Left colon (tissue), 2 donors: ENCODE measurements at regions not wholly inside any gene's neighbourhood (a gene's known extent, or its start where the extent isn't known, plus 50 kb on each side); places are given as distances from the start of the nearest gene placed in this dataset.

Experiments used
- ATAC-seq: fragments of 200-7000 bp; cut with Tn5 transposase; one replicate; pipeline ENCODE4 v1.9.1; 2020; ENCODE audit warnings: mild to moderate bottlenecking, moderate library complexity
- DNase-seq, 2 donors: peaks; one replicate each; pipeline ENCODE4 v3.0.0-alpha.2; 2020
- intact Hi-C, 2 donors: fragments of 100-400 bp; cut with DNase I in 1 of 2; cut with micrococcal nuclease in 1 of 2; formaldehyde crosslinking; loops; one replicate each; pipeline versions ENCODE4 v1.11.2 to v1.14.0; 2022; cut with DNase I, micrococcal nuclease
- donor health status: DM: no; HTN: no; CAD: no.
- donor health status: DM: yes; HTN: yes; CAD: no.

DNA sequence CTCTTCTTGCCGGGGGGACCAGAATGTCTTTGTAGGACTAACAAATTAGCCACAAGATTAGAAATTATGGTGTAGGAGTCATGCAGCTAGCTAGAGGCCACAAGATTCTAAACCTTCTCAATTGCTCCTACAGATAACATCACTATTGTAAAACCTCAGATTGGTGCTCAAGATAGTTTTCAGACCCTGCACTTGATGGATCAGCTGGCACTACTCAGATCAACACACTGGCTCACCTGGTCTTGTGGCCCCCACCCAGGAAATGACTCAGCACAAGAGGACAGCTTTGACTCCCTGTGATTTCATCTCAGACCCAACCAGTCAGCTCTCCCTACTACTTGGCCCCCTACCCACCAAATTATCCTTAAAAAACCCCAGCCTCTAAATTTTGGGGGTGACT, 124.1 kb upstream of the RASGRP1 start:
- intact Hi-C loops = loop anchor here in 1 of 2 donors (5.0 to 10.0 kb wide), 2 partner anchors 214 to 246 kb away; no protein-coding TSS in a partner anchor
- DNase-seq (no peak), ATAC-seq (no peak)

DNA sequence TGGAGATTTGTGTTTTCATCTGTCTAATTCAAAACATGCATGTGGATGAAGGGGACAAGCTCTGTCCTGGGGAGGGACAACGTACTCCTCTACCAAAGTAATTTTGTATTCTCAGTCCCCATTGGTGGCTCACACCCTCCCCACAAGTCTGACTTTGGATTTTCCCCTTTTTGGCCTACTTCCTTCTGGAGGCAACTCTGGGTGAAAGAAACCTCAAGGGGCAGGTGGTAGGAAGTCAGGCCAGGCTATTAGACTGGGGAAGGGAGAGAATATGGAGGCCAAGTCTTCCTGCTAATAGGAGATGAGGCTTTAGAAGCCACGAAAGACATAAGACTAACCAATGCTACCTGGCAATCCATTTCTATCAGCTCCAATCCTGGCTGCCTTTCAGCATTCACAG, 124.9 kb upstream of the RASGRP1 start:
- intact Hi-C loops = loop anchor here in 1 of 2 donors (5.0 to 10.0 kb wide), 2 partner anchors 215 to 247 kb away; no protein-coding TSS in a partner anchor
- ATAC-seq = no peak
- no peak for DNase-seq

GRCh38 chr15:38690216-38690615, 125.6 kb upstream of the RASGRP1 start:
- DNase-seq (no peak), ATAC-seq (no peak)
- intact Hi-C loops = loop anchor here in 1 of 2 donors (10.0 kb wide), 1 partner anchor 215 kb away; no protein-coding TSS in a partner anchor

GRCh38 chr15:38690719-38691332, 126.2 kb upstream of the RASGRP1 start:
- intact Hi-C loops = loop anchor here in 1 of 2 donors (10.0 kb wide), 1 partner anchor 216 kb away; no protein-coding TSS in a partner anchor
- peak in 1 of 2 donors; percentile 64 for DNase-seq
- ATAC-seq = peak; percentile 73

- intact Hi-C loops = loop anchor here in 1 of 2 donors (10.0 kb wide), 1 partner anchor 217 kb away; no protein-coding TSS in a partner anchor
- no peak for ATAC-seq
- no peak for DNase-seq
Observed at GRCh38 chr15:38691377-38691776, 126.8 kb upstream of the RASGRP1 start.

DNA sequence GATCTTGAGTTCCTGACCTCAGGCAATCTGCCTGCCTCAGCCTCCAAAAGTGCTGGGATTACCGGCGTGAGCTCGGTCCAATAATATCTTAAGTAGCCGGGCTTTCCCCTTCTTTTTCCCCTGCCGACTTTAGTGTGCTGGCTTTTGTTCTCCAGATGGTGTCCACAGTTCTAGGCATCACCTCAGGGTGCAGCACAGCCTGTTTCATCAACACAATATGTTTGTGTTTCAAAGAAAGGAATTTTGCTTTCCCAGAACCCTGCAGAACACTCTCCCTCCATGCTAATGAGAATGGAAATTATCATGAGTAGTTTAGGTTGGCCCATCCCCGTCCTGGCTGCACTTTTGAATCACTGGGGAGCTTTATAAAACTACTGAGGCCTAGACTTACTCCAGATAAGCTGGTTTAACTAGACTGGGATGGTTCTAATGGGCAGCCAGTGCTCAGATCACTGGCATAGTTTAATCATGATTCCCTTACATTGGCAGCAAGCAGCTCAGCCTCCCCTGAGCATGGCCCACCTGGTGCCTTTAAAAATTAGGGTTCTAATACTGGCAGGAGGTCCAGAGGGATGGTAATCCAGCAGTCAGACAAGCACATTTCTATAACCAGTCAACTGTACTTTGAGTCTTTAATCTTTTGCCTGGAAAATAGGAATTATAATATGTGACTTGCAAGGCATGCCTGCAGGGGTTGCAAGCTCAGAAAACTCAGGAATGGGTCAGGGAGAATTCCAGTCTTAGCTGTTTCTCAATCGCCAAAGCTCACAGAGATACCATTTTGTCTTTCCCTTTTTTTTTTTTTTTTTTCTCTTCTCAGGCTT, 127.6 kb upstream of the RASGRP1 start:
- no peak for ATAC-seq
- intact Hi-C loops = loop anchor here in 1 of 2 donors (10.0 kb wide), 1 partner anchor 217 kb away; no protein-coding TSS in a partner anchor
- no peak for DNase-seq

DNA sequence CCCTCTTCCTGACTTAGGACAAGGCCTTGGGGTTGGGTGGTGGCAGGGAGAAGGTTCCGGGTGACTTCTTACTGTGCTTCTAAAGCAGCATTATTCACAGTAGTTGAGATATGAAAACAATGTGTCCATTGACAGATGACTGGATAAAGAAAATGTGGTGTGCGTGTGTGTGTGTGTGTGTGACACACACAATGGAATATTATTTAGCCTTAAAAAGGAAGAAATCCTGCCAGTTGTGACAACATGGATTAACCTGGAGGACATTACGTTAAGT, 128.1 kb upstream of the RASGRP1 start:
- intact Hi-C loops = loop anchor here in 1 of 2 donors (10.0 kb wide), 1 partner anchor 218 kb away; no protein-coding TSS in a partner anchor
- ATAC-seq = no peak
- DNase-seq = no peak

- intact Hi-C loops = loop anchor here in 1 of 2 donors (10.0 kb wide), 1 partner anchor 221 kb away; no protein-coding TSS in a partner anchor
- no peak for ATAC-seq
Observed at GRCh38 chr15:38695249-38696108, 130.9 kb upstream of the RASGRP1 start.

DNA sequence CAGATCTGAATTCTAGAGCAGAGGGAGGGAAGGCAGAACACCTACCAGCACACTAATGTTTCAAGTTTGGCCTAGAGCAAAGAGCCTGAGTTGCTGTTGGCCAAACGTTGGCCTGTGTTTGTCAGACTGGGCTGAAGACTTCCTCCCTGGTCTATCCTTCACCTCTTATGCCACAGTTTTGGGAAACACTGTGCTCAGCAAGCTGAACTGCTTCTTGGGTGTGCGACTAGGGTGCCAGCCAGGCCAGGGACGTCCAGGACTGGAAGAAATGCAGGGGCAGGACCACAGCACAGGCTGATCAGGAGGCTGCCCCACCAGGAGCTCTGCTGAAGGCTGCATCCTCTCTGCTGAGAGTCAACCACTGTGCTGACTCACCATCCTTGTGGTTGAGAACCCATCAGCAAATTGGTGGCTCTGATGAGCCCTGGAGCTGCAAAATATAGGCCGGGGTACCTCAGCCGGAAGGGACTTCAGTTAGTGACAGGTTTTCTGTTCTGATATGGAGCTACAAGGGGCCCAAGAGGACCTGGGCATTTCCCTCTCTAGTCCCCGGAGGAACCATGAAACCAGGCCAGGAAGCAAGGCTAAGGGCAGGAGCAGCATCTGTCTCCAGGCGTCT, 131.6 kb upstream of the RASGRP1 start:
- intact Hi-C loops = loop anchor here in 1 of 2 donors (10.0 kb wide), 1 partner anchor 221 kb away; no protein-coding TSS in a partner anchor
- ATAC-seq (no peak), DNase-seq (peak; percentile 17 to 35)

More at GRCh38 chr15:38695249-38696108, 130.9 kb upstream of the RASGRP1 start:
- DNase-seq = no peak

DNA sequence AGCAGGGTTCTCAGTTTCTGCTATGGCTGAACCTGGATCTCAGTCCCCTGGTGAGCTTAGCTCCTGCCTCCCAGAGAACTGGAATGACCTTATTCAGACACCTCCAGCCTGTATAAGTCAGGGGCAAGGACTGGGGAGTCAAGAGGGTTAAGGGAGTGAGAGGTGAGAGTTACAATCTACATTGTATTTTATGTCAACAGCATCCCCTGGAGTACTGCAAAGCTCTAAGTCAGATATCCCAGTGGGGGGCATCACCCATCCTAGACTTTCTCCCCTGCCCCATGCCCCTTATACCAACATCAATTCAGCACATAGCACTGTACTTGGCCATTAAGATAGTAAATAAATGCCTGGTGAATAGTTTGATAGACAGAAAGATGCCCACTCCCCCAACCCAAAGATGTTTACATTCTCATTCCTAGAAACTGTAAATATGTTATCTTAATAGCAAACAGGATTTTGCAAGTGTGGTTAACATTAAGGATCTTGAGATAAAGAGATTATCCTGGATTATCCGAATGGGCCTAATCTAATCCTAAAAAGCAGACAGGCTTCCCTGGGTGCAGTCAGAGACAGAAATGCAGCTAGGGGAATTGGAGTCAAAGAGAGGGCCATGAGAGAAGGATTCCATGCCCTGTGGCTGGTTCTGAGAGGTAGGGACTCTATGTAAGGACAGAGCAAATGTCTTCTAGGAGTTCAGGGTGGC, 132.3 kb upstream of the RASGRP1 start:
- intact Hi-C loops = loop anchor here in 1 of 2 donors (10.0 kb wide), 1 partner anchor 222 kb away; no protein-coding TSS in a partner anchor
- no peak for DNase-seq
- ATAC-seq = no peak

DNA sequence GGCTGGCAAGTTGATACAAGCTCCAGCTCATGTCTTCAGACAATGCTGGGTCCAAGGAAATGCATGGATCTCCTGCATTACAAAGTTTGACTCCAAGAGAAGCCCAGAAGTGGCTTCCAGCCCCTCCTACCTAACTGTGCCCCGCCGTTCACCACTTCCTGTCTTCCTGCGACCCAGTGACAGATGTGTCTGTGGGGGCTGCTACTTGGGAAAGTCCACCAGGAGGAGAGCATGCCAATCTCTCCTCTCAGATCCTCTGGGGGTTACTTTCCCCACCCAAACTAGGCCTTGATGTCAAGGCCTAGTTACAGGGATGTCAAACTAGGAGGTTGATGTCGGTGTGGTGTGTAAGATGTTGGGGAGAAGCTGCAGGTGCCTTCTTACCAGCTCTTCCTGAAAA, 133.6 kb upstream of the RASGRP1 start:
- no peak for ATAC-seq
- intact Hi-C loops = loop anchor here in 1 of 2 donors (10.0 kb wide), 1 partner anchor 223 kb away; no protein-coding TSS in a partner anchor

GRCh38 chr15:38699633-38700230, 135.1 kb upstream of the RASGRP1 start:
- DNase-seq = peak; percentile 51 to 80
- ATAC-seq = peak; percentile 38
- intact Hi-C loops = loop anchor here (10.0 kb wide), 2 partner anchors 225 to 1055 kb away; no protein-coding TSS in a partner anchor

More for the DNA sequence above, 133.6 kb upstream of the RASGRP1 start:
- no peak for DNase-seq

DNA sequence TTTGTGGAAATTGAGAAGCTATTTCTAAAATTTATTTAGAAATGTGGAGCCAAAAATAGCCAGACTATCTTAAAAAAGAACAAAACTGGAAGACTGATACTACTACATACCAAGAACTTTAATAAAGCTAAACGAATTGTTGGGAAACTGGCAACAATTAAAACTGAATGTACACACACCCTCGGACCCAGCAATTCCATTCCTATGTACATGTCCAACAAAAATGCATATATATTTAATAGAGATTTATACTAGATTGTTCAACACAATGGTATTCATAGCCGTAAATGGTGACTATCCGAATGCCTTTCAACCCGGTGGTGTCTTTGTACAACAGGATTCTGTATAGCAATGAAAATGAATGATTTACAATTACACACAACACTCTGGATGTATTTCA, 136.5 kb upstream of the RASGRP1 start:
- intact Hi-C loops = loop anchor here in 1 of 2 donors (10.0 kb wide), 1 partner anchor 1054 kb away; no protein-coding TSS in a partner anchor
- no peak for ATAC-seq
- DNase-seq = no peak

DNA sequence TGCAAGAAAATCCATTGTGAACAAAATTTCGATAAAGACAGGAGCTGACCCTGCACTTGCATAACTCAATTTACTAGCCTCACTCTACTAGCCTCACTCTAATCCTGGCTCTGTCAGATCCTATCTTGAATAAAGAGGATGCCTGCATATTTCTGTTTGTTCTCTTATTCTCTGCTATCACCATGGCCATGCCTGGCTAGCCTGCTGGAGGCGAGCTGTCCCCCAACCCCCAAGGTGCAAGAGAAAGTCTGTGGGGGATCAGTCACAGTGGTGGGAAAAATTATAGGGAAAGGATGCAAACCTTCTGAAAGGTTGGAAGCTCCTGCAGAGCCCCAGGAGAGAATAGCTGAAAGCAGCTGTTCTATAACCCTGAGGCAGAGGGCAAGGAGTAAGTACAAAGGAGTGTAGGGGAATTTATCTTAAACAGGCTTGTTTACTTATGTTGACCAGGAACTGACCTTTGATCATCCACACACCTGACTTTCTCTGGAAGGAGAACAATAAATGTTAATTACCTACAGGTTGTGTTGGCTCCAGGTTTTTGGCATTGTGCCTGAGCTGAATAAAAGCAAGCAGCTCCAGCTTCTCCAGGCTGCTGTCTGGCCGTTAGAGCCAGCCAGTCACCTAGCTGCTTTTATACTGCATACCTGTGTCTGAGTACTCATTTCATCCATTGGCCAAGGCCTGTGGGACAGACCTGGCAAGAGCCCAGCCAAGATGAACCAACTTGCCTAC, 137.7 kb upstream of the RASGRP1 start:
- ATAC-seq (peak; percentile 83), DNase-seq (peak; percentile 83 to 92)
- intact Hi-C loops = loop anchor here in 1 of 2 donors (10.0 kb wide), 1 partner anchor 1052 kb away; no protein-coding TSS in a partner anchor

DNA sequence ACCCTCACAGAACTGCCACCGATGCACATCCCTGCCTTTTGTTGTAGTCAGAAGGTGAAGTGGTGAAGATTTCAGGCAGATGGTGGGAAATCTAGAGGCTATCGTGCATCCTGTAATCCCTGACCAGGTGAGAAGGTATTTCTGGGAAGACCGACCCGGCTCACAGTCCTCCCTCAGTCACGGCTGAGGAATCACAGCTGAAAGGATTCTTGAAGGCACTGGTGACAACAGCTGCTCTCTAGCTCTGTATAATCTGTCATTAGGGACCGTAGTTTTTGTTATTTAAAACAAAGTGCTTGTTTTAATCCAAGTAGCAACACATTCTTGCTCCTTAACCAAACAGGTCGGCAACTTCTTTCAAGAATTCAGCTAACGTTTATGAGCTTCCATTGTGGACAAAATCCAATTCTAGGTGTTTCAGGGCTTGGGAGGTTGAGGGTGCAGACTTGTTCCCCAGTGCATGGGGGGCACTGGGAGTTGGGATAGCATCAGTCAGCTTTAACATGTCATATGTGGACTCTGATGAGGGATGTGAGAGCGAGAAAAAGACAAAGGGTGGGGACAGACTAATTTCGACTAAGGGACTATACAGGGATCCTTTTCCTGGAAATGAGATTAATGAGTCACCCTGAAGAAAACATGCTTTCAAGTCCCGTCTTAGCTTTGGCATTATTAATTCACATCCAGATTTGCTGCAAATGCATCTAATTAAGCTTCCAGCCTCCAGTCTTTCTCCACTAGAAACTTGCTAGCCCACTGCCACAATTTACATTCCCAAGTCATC, 141.0 kb upstream of the RASGRP1 start:
- DNase-seq (no peak), ATAC-seq (no peak)
- intact Hi-C loops = loop anchor here in 1 of 2 donors (10.0 kb wide), 1 partner anchor 1049 kb away; no protein-coding TSS in a partner anchor
